WTC11 (cell line): ENCODE measurements at regions not wholly inside any gene's neighbourhood (a gene's known extent, or its start where the extent isn't known, plus 50 kb on each side); places are given as distances from the start of the nearest gene placed in this dataset.

ENCODE experiments used
- ATF3 ChIP-seq: sonication (generic); formaldehyde crosslinking; conservative IDR thresholded peaks from 2 replicates; pipeline ENCODE4 v1.8.1; 2022; ENCODE audit warnings: mild to moderate bottlenecking, missing genetic modification reagents
- ATF6 ChIP-seq: sonication (generic); formaldehyde crosslinking; IDR thresholded peaks from 2 replicates; pipeline ENCODE4 v1.8.1; 2023; ENCODE audit warnings: mild to moderate bottlenecking, missing genetic modification reagents
- CTCF ChIP-seq: fragments of 200-600 bp; IDR thresholded peaks from 2 replicates; pipeline ENCODE4 v1.8.0; 2022; ENCODE audit warnings: antibody characterized with exemption
- E2F4 ChIP-seq: sonication (generic); formaldehyde crosslinking; IDR thresholded peaks from 2 replicates; pipeline ENCODE4 v1.8.1; 2022; ENCODE audit warnings: low read depth, mild to moderate bottlenecking, moderate library complexity, missing genetic modification reagents, borderline replicate concordance
- SMAD4 ChIP-seq: sonication (generic); formaldehyde crosslinking; IDR thresholded peaks from 2 replicates; pipeline ENCODE4 v1.8.0; 2022; ENCODE audit warnings: mild to moderate bottlenecking, missing genetic modification reagents
- ZNF263 ChIP-seq: sonication (generic); formaldehyde crosslinking; IDR thresholded peaks from 2 replicates; pipeline ENCODE4 v1.8.1; 2022; ENCODE audit warnings: low read depth, mild to moderate bottlenecking, moderate library complexity, missing genetic modification reagents

- TF ChIP-seq CTCF: no peak
- TF ChIP-seq ATF6 (CRISPR knock-in tag): no peak
- no peak for TF ChIP-seq SMAD4 (CRISPR knock-in tag)
- TF ChIP-seq E2F4: no peak
- TF ChIP-seq ZNF263: no peak
- TF ChIP-seq ATF3 (CRISPR knock-in tag): no peak
Observed at GRCh38 chr3:72340476-72341379, 507.5 kb downstream of the SHQ1 start.
